Cardiac muscle cell (in vitro differentiated cells and primary cell): ENCODE measurements at regions not wholly inside any gene's neighbourhood (a gene's known extent, or its start where the extent isn't known, plus 50 kb on each side); places are given as distances from the start of the nearest gene placed in this dataset.
"Not testable (repeated sequence)": the region's sequence is repeated elsewhere in the genome, so short reads cannot be mapped to it uniquely, and the experiment has no call there.

Experiments used
- DNase-seq, 2 donors: peaks; one replicate each; pipeline versions ENCODE4 v3.0.0 to v3.0.0-alpha.2; 2010 to 2017; ENCODE audit warnings: low read depth in 1 of 2, low spot score in 1 of 2
- H3K27ac ChIP-seq: fragments of 200-600 bp; sonication (generic); 2 replicates; pipeline ENCODE4 v1.5.1; 2016
- H3K27me3 ChIP-seq: fragments of 200-600 bp; sonication (generic); 2 replicates; pipeline ENCODE4 v1.6.0; 2016; ENCODE audit warnings: control low read depth
- H3K36me3 ChIP-seq: fragments of 200-600 bp; sonication (generic); 2 replicates; pipeline ENCODE4 v1.5.1; 2016; ENCODE audit warnings: control low read depth
- H3K4me1 ChIP-seq: fragments of 200-600 bp; sonication (generic); 2 replicates; pipeline ENCODE4 v1.8.1; 2017; ENCODE audit warnings: low read depth, mild to moderate bottlenecking, mixed run types
- H3K4me3 ChIP-seq: fragments of 200-600 bp; sonication (generic); 2 replicates; pipeline ENCODE4 v1.5.1; 2016; ENCODE audit warnings: mild to moderate bottlenecking
- H3K9me3 ChIP-seq: fragments of 200-600 bp; sonication (generic); 2 replicates; pipeline ENCODE4 v1.5.1; 2017; ENCODE audit warnings: low read depth, mild to moderate bottlenecking, control low read depth
- CTCF ChIP-seq: IDR thresholded peaks from 2 replicates; pipeline ENCODE4 v1.5.1; 2012; ENCODE audit warnings: low read depth, mild to moderate bottlenecking, low read length

- no peak for DNase-seq
- Histone ChIP-seq H3K27ac (no peak overlapping the region), H3K4me1 (no peaks in the 10 kb centered on the region), H3K27me3 (no peaks in the 10 kb centered on the region), H3K4me3 (no peak overlapping the region), H3K36me3 (no peaks in the 10 kb centered on the region), H3K9me3 (no peaks in the 10 kb centered on the region)
- TF ChIP-seq CTCF, result no peak
These were observed 592.4 kb downstream of the ACTRT1 start for GRCh38 chrX:127459790-127460189.

GRCh38 chrX:127457161-127457560 lies 595.0 kb downstream of the ACTRT1 start:
- TF ChIP-seq CTCF, result no peak
- Histone ChIP-seq H3K36me3 (no peaks in the 10 kb centered on the region), H3K9me3 (no peaks in the 10 kb centered on the region), H3K4me1 (no peaks in the 10 kb centered on the region), H3K27me3 (no peaks in the 10 kb centered on the region), H3K27ac (no peak overlapping the region), H3K4me3 (no peak overlapping the region)
- no peak for DNase-seq

DNA sequence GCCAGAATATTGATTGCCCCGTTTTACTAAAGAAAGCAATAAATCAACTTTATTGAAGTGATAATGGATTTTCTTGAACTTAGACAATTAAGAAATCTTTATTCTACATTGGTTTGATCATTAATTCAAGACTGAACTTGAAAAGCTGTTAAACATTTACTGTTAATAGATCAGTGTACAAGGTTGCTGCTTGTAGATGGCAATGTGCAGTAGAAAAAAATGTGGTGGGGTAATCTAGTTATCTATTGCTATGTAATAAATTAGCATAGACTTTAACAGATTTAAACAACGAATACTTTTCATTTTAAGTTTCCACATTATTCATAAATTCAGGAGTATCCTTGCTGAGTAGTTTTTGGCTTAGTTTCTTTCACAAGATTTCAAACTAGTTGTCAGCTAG lies 612.5 kb downstream of the ACTRT1 start:
- Histone ChIP-seq H3K4me3 (no peak overlapping the region), H3K36me3 (no peaks in the 10 kb centered on the region), H3K27me3 (no peaks in the 10 kb centered on the region), H3K9me3 (peaks cover 2% of the 10 kb centered on the region), H3K4me1 (no peaks in the 10 kb centered on the region), H3K27ac (no peak overlapping the region)
- no peak for DNase-seq
- no peak for TF ChIP-seq CTCF

DNA sequence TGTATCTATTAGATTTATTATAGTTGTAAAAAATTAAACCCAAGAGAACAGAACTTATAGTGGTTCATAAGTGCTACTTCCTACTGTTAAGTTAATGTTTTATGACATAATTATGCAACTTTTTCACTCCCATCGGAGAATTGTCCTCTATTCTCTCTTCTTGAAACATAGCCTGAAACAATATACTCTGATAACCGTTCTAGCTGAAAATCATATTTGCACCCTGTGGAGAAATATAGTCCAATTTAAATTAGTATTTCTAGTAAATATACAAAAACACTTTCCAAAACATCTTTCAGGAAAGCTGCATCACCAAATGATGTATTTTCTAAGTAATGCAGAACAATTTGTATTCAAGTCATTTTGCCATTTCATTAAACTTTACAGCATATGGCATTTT lies 586.4 kb downstream of the PRR32 start:
- no peaks in the 10 kb centered on the region for H3K9me3 ChIP-seq
- no peaks in the 10 kb centered on the region for H3K36me3 ChIP-seq
- no peak for TF ChIP-seq CTCF
- no peaks in the 10 kb centered on the region for H3K4me1 ChIP-seq
- H3K27ac ChIP-seq, result no peak overlapping the region
- H3K4me3 ChIP-seq, result no peak overlapping the region
- H3K27me3 ChIP-seq, result no peaks in the 10 kb centered on the region
- no peak for DNase-seq

- H3K9me3 ChIP-seq, result no peaks in the 10 kb centered on the region
- H3K4me3 ChIP-seq, result no peak overlapping the region
- TF ChIP-seq CTCF, result no peak
- no peak overlapping the region for H3K27ac ChIP-seq
- no peaks in the 10 kb centered on the region for H3K27me3 ChIP-seq
- H3K36me3 ChIP-seq, result no peaks in the 10 kb centered on the region
- no peak for DNase-seq
- no peaks in the 10 kb centered on the region for H3K4me1 ChIP-seq
These were observed 584.6 kb downstream of the PRR32 start for GRCh38 chrX:127404161-127404560.

DNA sequence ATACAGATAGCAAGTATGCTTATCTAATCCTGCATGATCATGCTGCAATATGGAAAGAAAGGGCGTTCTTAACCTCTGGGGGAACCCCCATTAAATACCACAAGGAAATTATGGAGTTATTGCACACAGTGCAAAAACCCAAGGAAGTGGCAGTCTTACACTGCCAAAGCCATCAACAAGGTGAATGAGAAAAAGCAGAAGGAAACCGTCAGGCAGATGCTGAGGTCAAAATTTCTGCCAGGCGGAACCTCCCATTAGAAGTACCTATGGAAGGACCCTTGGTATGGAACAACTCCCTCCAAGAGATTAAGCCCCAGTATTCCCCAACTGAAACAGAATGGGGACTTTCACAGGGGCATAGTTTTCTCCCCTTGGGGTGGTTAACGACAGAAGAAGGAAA lies 580.7 kb downstream of the PRR32 start:
- DNase-seq, H3K9me3 ChIP-seq, H3K27me3 ChIP-seq, H3K36me3 ChIP-seq, H3K4me3 ChIP-seq, H3K27ac ChIP-seq, H3K4me1 ChIP-seq: not testable (repeated sequence)
